UCSD-AML1 (cell line): ENCODE measurements at regions not wholly inside any gene's neighbourhood (a gene's known extent, or its start where the extent isn't known, plus 50 kb on each side); places are given as distances from the start of the nearest gene placed in this dataset.

Source experiments
- DNase-seq: peaks from one replicate; lab custom pipeline; 2025; ENCODE audit not compliant: unreplicated experiment; lab: John Stamatoyannopoulos, UW

GRCh38 chr5:68554571-68555279 lies 339.2 kb downstream of the PIK3R1 start:
- DNase-seq = no peak

DNA sequence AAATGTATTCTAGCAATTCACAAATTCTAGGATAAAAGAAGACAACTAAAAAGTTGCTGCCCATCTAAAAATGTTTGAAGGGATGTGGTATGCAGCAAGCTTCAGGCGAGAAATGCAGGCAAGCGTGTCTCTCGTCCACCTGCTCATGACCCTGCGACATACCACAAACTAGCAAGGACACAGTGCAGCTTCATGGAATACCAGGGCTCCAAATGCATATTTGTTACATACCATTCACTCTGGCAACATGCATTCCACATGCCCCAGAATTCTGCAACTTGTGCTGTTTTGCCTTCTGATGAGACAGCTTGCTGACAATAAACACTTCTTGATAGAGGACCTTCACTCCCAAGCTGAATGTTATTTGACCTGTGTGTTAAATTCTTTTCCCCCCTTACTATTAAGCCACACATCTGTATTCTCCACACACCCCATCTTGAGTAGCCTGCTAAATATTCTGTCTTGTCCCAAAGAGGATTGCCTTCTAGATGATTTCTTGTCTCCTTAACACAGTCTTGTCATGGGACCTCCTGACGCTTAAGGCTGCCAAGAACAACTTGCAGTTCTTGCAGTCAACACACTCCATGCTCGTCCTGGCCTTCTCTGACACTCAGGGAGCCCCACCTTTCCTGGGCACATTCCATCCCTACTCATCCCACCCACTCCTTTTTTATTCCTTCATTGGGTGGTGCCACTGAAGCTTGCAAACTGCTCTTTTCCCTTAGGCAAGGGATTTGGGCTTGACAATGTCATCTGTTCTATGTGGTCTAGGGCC lies 340.5 kb downstream of the PIK3R1 start:
- DNase-seq = no peak

- no peak for DNase-seq
Observed at GRCh38 chr5:68557162-68557936, 341.8 kb downstream of the PIK3R1 start.

- DNase-seq = no peak
Observed at GRCh38 chr5:68562308-68562707, 346.8 kb downstream of the PIK3R1 start.

DNA sequence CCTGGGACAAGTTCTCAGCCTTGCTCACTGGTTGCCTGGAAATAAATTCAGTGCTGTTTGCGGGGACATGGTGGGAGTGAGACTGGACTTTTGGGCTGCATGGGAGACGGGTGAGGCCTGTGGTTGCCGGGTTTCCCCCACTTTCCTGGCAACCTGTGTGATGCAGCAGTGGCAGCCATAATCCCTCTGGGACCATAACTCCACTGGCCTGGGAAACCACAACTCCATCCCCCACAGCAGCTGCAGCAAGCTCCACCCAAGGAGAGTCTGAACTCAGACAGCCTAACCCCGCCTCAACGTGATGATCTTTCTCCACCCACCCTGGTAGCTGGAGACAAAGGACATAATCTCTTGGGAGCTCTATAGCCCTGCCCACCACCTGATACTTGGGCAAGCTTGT lies 349.9 kb downstream of the PIK3R1 start:
- no peak for DNase-seq

GRCh38 chr5:68576805-68577204 lies 361.2 kb downstream of the PIK3R1 start:
- DNase-seq = no peak

- DNase-seq = no peak
Observed at GRCh38 chr5:68582284-68582683, 366.7 kb downstream of the PIK3R1 start.

- no peak for DNase-seq
Observed at GRCh38 chr5:68587171-68587570, 371.6 kb downstream of the PIK3R1 start.

DNA sequence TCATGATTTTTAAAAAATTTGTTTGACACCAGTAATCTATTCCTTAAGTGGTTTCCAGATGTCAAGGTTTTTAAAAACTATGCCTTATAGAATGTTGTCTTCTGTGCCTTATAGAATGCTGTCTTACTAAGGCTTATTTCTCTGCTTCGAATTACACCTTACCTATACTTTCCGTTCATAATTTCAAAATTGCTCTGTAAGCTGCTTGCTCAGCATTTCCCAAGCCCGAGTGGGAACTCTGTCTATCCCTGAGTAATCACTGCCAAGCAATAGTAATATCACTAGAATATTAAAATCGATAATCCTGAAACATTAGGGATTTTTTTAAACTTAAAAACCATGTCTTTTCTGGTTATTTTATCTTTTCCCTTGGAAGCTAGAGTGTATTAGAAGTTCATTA lies 376.3 kb downstream of the PIK3R1 start:
- no peak for DNase-seq

GRCh38 chr5:68592351-68592750 lies 376.8 kb downstream of the PIK3R1 start:
- no peak for DNase-seq

DNA sequence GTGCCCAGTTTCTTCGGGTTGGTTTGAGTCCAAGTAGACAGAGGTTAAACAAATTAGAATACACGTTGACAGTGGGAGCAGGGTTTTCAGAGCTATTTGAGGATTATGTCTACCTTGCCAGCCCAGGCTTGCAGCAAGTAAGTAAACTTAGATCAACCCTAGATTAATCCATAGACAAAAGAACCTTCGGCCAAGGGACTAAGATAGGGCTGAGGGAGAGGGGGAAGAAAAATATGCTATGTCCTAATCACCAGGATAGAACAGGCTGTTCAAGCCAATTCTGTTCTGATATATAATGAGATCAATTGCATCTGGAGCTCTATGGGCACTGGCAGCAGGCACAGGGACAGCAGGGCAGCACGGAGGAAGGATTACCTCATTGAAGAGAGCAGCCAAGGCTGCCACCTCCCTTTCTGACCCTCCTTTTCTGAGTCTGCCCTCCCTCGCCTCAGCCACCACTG lies 377.7 kb downstream of the PIK3R1 start:
- DNase-seq = no peak

DNA sequence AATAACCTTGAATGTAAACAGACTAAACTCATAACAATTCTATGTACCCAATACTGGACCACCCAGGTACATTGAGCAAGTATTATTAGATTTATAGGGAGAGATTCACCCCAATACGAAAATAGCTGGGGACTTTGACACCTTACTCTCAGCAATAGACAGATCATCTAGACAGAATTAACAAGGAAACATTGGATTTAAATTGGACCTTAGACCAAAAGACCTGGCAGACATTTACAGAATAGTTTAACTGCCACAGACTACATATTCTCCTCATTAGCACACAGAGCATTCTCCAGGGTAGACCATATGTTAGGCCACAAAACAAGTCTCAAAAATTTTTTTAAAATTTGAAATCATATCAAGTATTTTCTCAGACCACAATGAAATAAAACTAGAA lies 397.4 kb downstream of the PIK3R1 start:
- DNase-seq = no peak

- DNase-seq = no peak
Observed at GRCh38 chr5:68618501-68618900, 402.9 kb downstream of the PIK3R1 start.

DNA sequence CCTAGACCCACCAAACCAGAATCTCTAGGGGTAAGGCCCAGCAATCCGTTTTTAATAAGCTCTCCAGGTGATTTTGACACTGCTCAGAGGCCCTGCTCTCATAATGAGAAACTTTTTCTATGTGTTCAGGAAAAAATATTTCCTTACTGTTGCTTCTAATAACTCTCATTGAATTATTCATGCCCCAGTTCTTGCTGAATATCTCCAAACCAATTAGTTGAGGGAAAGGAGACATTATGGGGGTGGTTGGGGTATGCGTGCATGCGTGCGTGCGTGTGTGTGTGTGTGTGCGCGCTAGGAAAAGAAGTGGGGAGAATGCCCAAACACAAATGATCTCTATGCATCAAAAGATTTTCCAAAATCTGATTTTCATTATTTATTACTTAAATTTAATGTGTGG lies 411.4 kb downstream of the PIK3R1 start:
- DNase-seq = no peak

DNA sequence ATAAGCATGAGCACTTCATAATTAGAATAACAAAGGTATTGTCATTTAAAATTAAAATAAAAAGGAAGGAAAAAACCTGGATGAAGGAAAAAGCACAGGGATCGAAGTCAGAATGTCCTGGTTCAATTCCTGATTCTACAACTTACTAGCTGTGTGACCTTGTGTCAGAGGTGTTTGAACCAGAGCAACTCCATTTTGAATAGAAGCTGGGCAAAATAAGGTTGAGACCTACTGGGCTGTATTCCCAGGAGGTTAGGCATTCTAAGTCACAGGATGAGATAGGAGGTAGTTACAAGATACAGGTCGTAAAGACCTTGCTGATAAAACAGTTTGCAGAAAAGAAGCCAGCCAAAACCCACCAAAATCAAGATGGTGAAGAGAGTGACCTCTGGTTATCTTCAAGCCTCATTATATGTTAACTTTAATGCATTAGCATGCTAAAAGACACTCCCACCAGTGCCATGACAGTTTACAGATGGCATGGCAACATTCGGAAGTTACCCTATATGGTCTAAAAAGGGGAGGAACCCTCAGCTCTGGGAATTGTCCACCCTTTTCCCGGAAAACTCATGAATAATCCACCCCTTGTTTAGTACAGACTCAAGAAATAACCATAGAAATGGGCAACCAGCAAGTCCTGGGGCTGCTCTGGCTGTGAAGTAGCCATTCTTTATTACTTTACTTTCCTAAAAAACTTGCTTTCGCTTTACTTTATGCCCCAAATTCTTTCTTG lies 412.7 kb downstream of the PIK3R1 start:
- no peak for DNase-seq

DNA sequence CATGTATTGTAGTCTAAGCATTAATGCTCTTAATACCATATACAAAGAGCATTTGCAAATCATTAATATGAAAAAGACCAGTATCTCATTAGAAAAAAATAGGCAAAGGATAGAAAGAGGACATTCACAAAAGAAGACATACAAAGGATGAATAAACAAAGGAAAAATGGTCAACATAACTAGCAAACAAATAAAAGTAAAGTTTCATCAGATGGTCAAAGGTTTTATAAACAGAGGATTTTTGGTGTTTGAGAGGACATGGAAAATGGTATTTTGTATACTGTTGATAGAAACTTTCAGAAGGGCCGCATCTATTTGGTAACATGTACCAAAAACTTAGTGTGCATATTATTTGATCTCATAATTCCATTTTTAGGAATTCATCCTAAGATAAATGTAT lies 414.8 kb downstream of the PIK3R1 start:
- no peak for DNase-seq

DNA sequence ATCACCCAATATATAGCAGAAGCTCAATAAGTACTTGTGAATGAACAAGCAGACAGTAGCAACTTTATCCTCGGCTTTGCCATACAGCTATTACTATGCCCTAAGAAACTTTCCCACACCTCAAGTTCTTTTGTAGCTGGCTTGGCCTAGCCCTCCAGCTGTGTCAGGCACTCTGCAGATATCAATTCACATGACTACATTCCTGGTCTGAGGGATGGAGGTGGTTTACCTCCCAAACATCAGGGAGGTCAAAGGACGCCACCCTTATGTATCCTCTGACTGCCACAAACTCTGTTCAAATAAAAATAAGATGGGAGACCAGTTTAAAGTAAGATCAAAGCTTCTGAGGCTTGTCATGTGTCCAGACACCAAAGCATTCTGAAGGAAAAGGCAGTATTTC lies 416.3 kb downstream of the PIK3R1 start:
- no peak for DNase-seq

DNA sequence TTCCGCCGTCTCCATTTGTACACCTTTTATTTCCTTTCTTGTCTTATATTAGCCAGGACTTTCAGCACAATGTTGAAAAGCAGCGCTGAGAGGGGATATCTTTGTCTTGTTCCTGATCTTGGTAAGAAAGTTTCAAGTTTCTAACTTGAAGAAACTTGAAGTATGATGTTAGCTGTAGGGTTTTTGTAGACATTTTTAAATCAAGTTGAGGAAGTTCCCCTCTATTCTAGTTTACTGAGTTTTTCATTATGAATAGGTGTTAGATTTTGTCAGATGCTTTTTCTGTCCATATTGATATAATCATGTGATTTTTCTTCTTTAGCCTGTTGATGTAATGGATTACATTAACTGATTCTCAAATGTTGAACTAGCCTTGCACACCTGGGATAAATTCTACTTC lies 425.7 kb downstream of the PIK3R1 start:
- no peak for DNase-seq

DNA sequence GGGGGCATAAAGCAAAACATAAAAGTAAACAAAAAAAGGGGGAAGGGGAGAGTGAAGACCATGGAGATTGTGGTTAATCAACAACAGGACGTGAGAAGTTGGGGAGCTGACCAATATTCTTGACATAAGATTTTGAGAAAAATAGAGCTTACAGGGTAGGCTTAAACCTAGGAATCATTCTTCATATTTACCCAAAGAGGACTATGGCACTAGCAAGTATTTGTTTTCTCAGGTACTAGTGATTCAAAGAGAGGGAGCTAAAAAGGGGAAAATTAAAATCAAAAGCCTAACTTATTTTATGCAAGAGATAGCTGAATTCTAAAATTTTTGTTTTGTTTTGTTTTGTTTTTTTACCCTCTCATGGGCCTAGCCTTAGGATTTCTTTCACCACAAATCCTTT lies 427.5 kb downstream of the PIK3R1 start:
- DNase-seq = no peak

GRCh38 chr5:68644971-68645370 lies 429.4 kb downstream of the PIK3R1 start:
- no peak for DNase-seq

DNA sequence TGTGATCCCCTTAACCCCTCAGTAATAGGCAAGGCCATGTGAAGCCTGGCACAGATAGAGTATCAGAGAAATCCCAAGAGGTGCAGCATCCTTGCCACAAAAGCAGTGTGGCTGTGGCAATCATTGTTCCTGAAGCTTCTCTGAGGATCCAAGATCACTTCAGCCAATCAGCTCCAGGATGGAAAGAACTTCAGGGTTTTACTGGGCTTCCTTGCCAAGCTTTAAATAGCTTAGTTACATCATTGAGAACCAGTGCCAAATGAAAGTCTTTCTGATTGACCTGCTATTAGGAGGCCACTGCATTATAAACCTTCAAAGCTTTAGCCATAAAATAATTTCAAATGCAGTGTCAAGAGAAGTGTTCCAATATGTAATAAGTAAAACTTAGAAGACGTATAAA lies 430.6 kb downstream of the PIK3R1 start:
- DNase-seq = no peak
